Heart left ventricle (tissue), 16 donors: ENCODE measurements at regions not wholly inside any gene's neighbourhood (a gene's known extent, or its start where the extent isn't known, plus 50 kb on each side); places are given as distances from the start of the nearest gene placed in this dataset.

ENCODE experiments used
- ATAC-seq, 4 donors: fragments of 200-7000 bp; cut with Tn5 transposase; one replicate each; pipeline ENCODE4 v1.9.1; 2020 to 2022; ENCODE audit warnings: moderate library complexity in 4 of 4, mild to moderate bottlenecking in 3 of 4, moderate number of reproducible peaks in 1 of 4
- DNase-seq, 5 donors: peaks; one replicate each; pipeline ENCODE4 v3.0.0-alpha.2; 2020
- H3K27ac ChIP-seq, 12 donors: fragments of 200-600 bp; sonication (generic) in 4 of 12; one replicate each; pipeline versions ENCODE4 v1.5.0 to v1.8.0; 2016 to 2022; ENCODE audit warnings: mild to moderate bottlenecking in 2 of 12
- H3K27me3 ChIP-seq, 9 donors: fragments of 200-600 bp; sonication (generic) in 2 of 9; one replicate each; pipeline versions ENCODE4 v1.5.1 to v1.8.0; 2016 to 2022; ENCODE audit warnings: mild to moderate bottlenecking in 3 of 9
- H3K36me3 ChIP-seq, 9 donors: fragments of 200-600 bp; sonication (generic) in 2 of 9; one replicate each; pipeline versions ENCODE4 v1.5.0 to v1.8.0; 2018 to 2022; ENCODE audit warnings: mild to moderate bottlenecking in 2 of 9
- H3K4me1 ChIP-seq, 12 donors: fragments of 200-600 bp; sonication (generic) in 4 of 12; one replicate each; pipeline versions ENCODE4 v1.5.0 to v1.8.0; 2016 to 2022; ENCODE audit warnings: mild to moderate bottlenecking in 3 of 12
- H3K4me3 ChIP-seq, 12 donors: fragments of 200-600 bp; sonication (generic) in 4 of 12; one replicate each; pipeline versions ENCODE4 v1.5.0 to v1.8.0; 2017 to 2022; ENCODE audit warnings: mild to moderate bottlenecking in 9 of 12, moderate library complexity in 4 of 12
- H3K9me3 ChIP-seq, 12 donors: fragments of 200-600 bp; sonication (generic) in 4 of 12; one replicate each; pipeline versions ENCODE4 v1.5.0 to v1.8.0; 2016 to 2022; ENCODE audit warnings: mild to moderate bottlenecking in 1 of 12
- POLR2A ChIP-seq, 2 donors: fragments of 450-650 bp; IDR thresholded peaks; one replicate each; pipeline ENCODE4 v1.6.1; 2017; ENCODE audit warnings: antibody characterized with exemption in 2 of 2, mild to moderate bottlenecking in 2 of 2, moderate library complexity in 2 of 2
- WGBS, 4 donors: extraction: QIAGEN DNeasy Blood & Tissue Kit in 2 of 4; methylation state at CpG; one replicate each; pipeline versions ENCODE4 v1.1.5 to v1.1.7; 2013 to 2018; 5-methylcytosine and 5-hydroxymethylcytosine counted together
- intact Hi-C, 10 donors: fragments of 100-400 bp; cut with DNase I; formaldehyde crosslinking; loops; one replicate each; pipeline versions ENCODE4 v1.11.1 to v1.14.2; 2022
- TF ChIP-seq, protein P1 (sequence below), 12 donors: fragments of 200-600 bp; sonication (generic) in 4 of 12; IDR thresholded peaks; one replicate each; pipeline versions ENCODE4 v1.5.0 to v1.8.0; 2018 to 2022; ENCODE audit warnings: antibody characterized with exemption in 12 of 12, mild to moderate bottlenecking in 5 of 12
- donor health status: ischemic (EF 13 %, LVEDD 7.1; RV severe dilation, severe dysfunction).
- donor health status: healthy with polysubstance abuse.
- donor health status: DM: no; HTN: yes; CAD: no.
- donor health status: DM: no; HTN: no; CAD: no.
- donor health status: ischemic (EF 25% LVEDD 6.9; RV normal size, moderate dysfunction).
- donor health status: ischemic (EF 25% LVEDD 5.7; RV mildly dilated, moderate dysfunction).
- donor health status: healthy.
- donor health status: DM: yes; HTN: yes; CAD: no.
- donor health status: ischemic (EF 35%, LVEDD 5.7; RV mildly dilated, moderate dysfunction).
- donor health status: nonischemic (EF 11% LVEDD 7.7; RV severe dilation, severe dysfunction).
- donor health status: DM: yes; HTN: yes; CAD: no.
- donor health status: PGD.
- donor health status: ischemic (EF 29% LVEDD 5.4; RV normal size, mild dysfunction).
- donor health status: nonischemic (EF 23%, LVEDD 6.1; RV moderate dilation, normal function).

DNA sequence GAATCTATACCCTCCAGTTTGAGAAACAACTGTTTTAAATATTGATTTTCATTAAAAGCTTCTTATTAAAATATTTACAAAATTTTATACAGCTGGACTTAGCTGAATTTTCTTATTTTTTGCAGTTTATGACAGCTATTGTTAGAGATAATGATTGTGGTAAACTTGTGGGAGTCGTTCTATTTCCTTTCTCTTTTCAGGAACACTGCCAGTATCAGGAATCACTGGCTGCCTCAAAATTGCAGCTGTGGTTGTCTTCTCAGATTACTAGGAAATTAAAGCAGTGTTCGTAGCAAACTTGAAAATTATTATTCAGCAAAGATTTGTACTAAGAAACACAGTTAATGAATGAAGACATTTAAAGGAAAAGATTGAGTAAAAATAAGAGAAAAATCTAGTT is 311.0 kb downstream of the CENPW start:
- no peaks in the 10 kb centered on the region for H3K36me3 ChIP-seq
- no peak overlapping the region for H3K4me3 ChIP-seq
- H3K4me1 ChIP-seq: no peaks in the 10 kb centered on the region
- no peaks in the 10 kb centered on the region for H3K27me3 ChIP-seq
- intact Hi-C loops: loop anchor here in 2 of 10 donors (10.0 kb wide), 1 partner anchor 616 kb away; no protein-coding TSS in a partner anchor
- 26 to 33% (median 29%) methylated on average over 2 of the region's 2 CpGs for WGBS, 4 donors
- no peak overlapping the region for H3K27ac ChIP-seq
- no peak for TF ChIP-seq POLR2A (IDR thresholded peaks at IDR 0.05)
- TF ChIP-seq, protein P1, sequence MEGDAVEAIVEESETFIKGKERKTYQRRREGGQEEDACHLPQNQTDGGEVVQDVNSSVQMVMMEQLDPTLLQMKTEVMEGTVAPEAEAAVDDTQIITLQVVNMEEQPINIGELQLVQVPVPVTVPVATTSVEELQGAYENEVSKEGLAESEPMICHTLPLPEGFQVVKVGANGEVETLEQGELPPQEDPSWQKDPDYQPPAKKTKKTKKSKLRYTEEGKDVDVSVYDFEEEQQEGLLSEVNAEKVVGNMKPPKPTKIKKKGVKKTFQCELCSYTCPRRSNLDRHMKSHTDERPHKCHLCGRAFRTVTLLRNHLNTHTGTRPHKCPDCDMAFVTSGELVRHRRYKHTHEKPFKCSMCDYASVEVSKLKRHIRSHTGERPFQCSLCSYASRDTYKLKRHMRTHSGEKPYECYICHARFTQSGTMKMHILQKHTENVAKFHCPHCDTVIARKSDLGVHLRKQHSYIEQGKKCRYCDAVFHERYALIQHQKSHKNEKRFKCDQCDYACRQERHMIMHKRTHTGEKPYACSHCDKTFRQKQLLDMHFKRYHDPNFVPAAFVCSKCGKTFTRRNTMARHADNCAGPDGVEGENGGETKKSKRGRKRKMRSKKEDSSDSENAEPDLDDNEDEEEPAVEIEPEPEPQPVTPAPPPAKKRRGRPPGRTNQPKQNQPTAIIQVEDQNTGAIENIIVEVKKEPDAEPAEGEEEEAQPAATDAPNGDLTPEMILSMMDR (IDR thresholded peaks at IDR 0.05): no peak
- ATAC-seq: no peak
- no peak for DNase-seq
- peaks cover 0 to 20% (median 0%) of the 10 kb centered on the region in 12 donors for H3K9me3 ChIP-seq

GRCh38 chr6:126657561-126658175 is 317.8 kb downstream of the CENPW start:
- intact Hi-C loops: loop anchor here in 3 of 10 donors (5.0 to 10.0 kb wide), 2 partner anchors 623 to 625 kb away; no protein-coding TSS in a partner anchor
- H3K27ac ChIP-seq: no peak overlapping the region
- no peaks in the 10 kb centered on the region for H3K36me3 ChIP-seq
- DNase-seq: no peak
- no peaks in the 10 kb centered on the region for H3K27me3 ChIP-seq
- TF ChIP-seq, protein P1 (IDR thresholded peaks at IDR 0.05): peak in 10 of 12 donors; percentile 8 to 46 (median 20)
- no peak for TF ChIP-seq POLR2A (IDR thresholded peaks at IDR 0.05)
- peaks cover 0 to 10% (median 0%) of the 10 kb centered on the region in 12 donors for H3K9me3 ChIP-seq
- WGBS, 4 donors: 33 to 43% (median 40%) methylated on average over 3 of the region's 3 CpGs
- no peaks in the 10 kb centered on the region for H3K4me1 ChIP-seq
- H3K4me3 ChIP-seq: no peak overlapping the region
- ATAC-seq: no peak

- no peaks in the 10 kb centered on the region for H3K36me3 ChIP-seq
- H3K27ac ChIP-seq: no peak overlapping the region
- no peak for DNase-seq
- no peak for ATAC-seq
- 89 to 96% (median 91%) methylated on average over 1 of the region's 1 CpG for WGBS, 4 donors
- peaks cover 0 to 1% (median 0%) of the 10 kb centered on the region in 12 donors for H3K9me3 ChIP-seq
- intact Hi-C loops: no loop called here
- no peak overlapping the region for H3K4me3 ChIP-seq
- H3K4me1 ChIP-seq: no peaks in the 10 kb centered on the region
- no peaks in the 10 kb centered on the region for H3K27me3 ChIP-seq
- TF ChIP-seq, protein P1 (IDR thresholded peaks at IDR 0.05): no peak
- no peak for TF ChIP-seq POLR2A (IDR thresholded peaks at IDR 0.05)
These were observed 320.5 kb downstream of the CENPW start for GRCh38 chr6:126660376-126660775.

- H3K36me3 ChIP-seq: no peaks in the 10 kb centered on the region
- ATAC-seq: no peak
- intact Hi-C loops: no loop called here
- no peak overlapping the region for H3K4me3 ChIP-seq
- no peak overlapping the region for H3K27ac ChIP-seq
- TF ChIP-seq, protein P1 (IDR thresholded peaks at IDR 0.05): no peak
- no peak for TF ChIP-seq POLR2A (IDR thresholded peaks at IDR 0.05)
- no peaks in the 10 kb centered on the region for H3K9me3 ChIP-seq
- no peaks in the 10 kb centered on the region for H3K27me3 ChIP-seq
- no peaks in the 10 kb centered on the region for H3K4me1 ChIP-seq
- no peak for DNase-seq
These were observed 321.7 kb downstream of the CENPW start for GRCh38 chr6:126661646-126662045.
